Parathyroid adenoma (tissue), 2 donors: ENCODE measurements at regions not wholly inside any gene's neighbourhood (a gene's known extent, or its start where the extent isn't known, plus 50 kb on each side); places are given as distances from the start of the nearest gene placed in this dataset.

Source experiments
- H2AFZ ChIP-seq: fragments of 300-600 bp; sonication (generic); one replicate; pipeline ENCODE4 v1.7.0; 2017; ENCODE audit warnings: antibody characterized with exemption, mild to moderate bottlenecking
- H3K27ac ChIP-seq: fragments of 300-600 bp; sonication (generic); one replicate; pipeline ENCODE4 v1.7.0; 2017
- H3K27me3 ChIP-seq: fragments of 300-600 bp; sonication (generic); one replicate; pipeline ENCODE4 v1.7.0; 2017; ENCODE audit warnings: low read length; ENCODE audit not compliant: control insufficient read depth, insufficient read depth
- H3K36me3 ChIP-seq: fragments of 300-600 bp; sonication (generic); one replicate; pipeline ENCODE4 v1.7.0; 2017; ENCODE audit warnings: low read length; ENCODE audit not compliant: control insufficient read depth, insufficient read depth
- H3K4me1 ChIP-seq: fragments of 300-600 bp; sonication (generic); one replicate; pipeline ENCODE4 v1.7.0; 2017; ENCODE audit warnings: control low read depth
- H3K4me2 ChIP-seq: fragments of 300-600 bp; sonication (generic); one replicate; pipeline ENCODE4 v1.7.0; 2017; ENCODE audit warnings: low read length
- H3K4me3 ChIP-seq: fragments of 300-600 bp; sonication (generic); one replicate; pipeline ENCODE4 v1.7.0; 2017; ENCODE audit warnings: low read depth, low read length
- H3K79me2 ChIP-seq: fragments of 300-600 bp; sonication (generic); one replicate; pipeline ENCODE4 v1.7.0; 2017; ENCODE audit warnings: control low read depth
- H3K9ac ChIP-seq: fragments of 300-600 bp; sonication (generic); one replicate; pipeline ENCODE4 v1.7.0; 2017; ENCODE audit warnings: mild to moderate bottlenecking
- H3K9me3 ChIP-seq: fragments of 300-600 bp; sonication (generic); one replicate; pipeline ENCODE4 v1.7.0; 2017; ENCODE audit warnings: low read length; ENCODE audit not compliant: control insufficient read depth
- CTCF ChIP-seq: fragments of 300-600 bp; sonication (generic); IDR thresholded peaks from one replicate; pipeline ENCODE4 v1.7.0; 2017; ENCODE audit warnings: antibody characterized with exemption, mild to moderate bottlenecking
- donor health status: primary hyperparathyroidism.

GRCh38 chr1:168435439-168435838, 108.4 kb downstream of the XCL2 start:
- Histone ChIP-seq H3K27me3 (no peaks in the 10 kb centered on the region), H3K27ac (no peak overlapping the region), H3K79me2 (no peaks in the 10 kb centered on the region), H3K9ac (no peak overlapping the region), H3K4me1 (no peaks in the 10 kb centered on the region), H3K36me3 (no peaks in the 10 kb centered on the region), H3K4me3 (no peak overlapping the region), H2AFZ (no peak overlapping the region), H3K4me2 (no peak overlapping the region), H3K9me3 (no peaks in the 10 kb centered on the region)
- no peak for TF ChIP-seq CTCF

GRCh38 chr1:168433238-168433637, 110.6 kb downstream of the XCL2 start:
- no peaks in the 10 kb centered on the region for H3K9me3 ChIP-seq
- no peaks in the 10 kb centered on the region for H3K79me2 ChIP-seq
- H2AFZ ChIP-seq = no peak overlapping the region
- H3K36me3 ChIP-seq = no peaks in the 10 kb centered on the region
- H3K9ac ChIP-seq = no peak overlapping the region
- no peak overlapping the region for H3K27ac ChIP-seq
- no peak for TF ChIP-seq CTCF
- no peaks in the 10 kb centered on the region for H3K4me1 ChIP-seq
- no peaks in the 10 kb centered on the region for H3K27me3 ChIP-seq
- no peak overlapping the region for H3K4me2 ChIP-seq
- H3K4me3 ChIP-seq = no peak overlapping the region

GRCh38 chr1:168431882-168432281, 111.9 kb downstream of the XCL2 start:
- H3K4me3 ChIP-seq = no peak overlapping the region
- TF ChIP-seq CTCF = no peak
- no peak overlapping the region for H3K27ac ChIP-seq
- no peaks in the 10 kb centered on the region for H3K36me3 ChIP-seq
- H3K27me3 ChIP-seq = no peaks in the 10 kb centered on the region
- no peak overlapping the region for H3K9ac ChIP-seq
- H3K79me2 ChIP-seq = no peaks in the 10 kb centered on the region
- no peak overlapping the region for H3K4me2 ChIP-seq
- H2AFZ ChIP-seq = no peak overlapping the region
- H3K4me1 ChIP-seq = no peaks in the 10 kb centered on the region
- no peaks in the 10 kb centered on the region for H3K9me3 ChIP-seq

- Histone ChIP-seq H3K4me1 (no peaks in the 10 kb centered on the region), H2AFZ (no peak overlapping the region), H3K27me3 (no peaks in the 10 kb centered on the region), H3K9ac (no peak overlapping the region), H3K9me3 (no peaks in the 10 kb centered on the region), H3K4me3 (no peak overlapping the region), H3K36me3 (no peaks in the 10 kb centered on the region), H3K27ac (no peak overlapping the region), H3K4me2 (no peak overlapping the region), H3K79me2 (no peaks in the 10 kb centered on the region)
- TF ChIP-seq CTCF = no peak
These were observed 113.5 kb downstream of the XCL2 start for GRCh38 chr1:168430321-168430720.

- Histone ChIP-seq H3K79me2 (no peaks in the 10 kb centered on the region), H3K4me2 (no peak overlapping the region), H3K27ac (no peak overlapping the region), H3K9ac (no peak overlapping the region), H2AFZ (no peak overlapping the region), H3K4me1 (no peaks in the 10 kb centered on the region), H3K4me3 (no peak overlapping the region), H3K36me3 (no peaks in the 10 kb centered on the region), H3K9me3 (no peaks in the 10 kb centered on the region), H3K27me3 (no peaks in the 10 kb centered on the region)
- TF ChIP-seq CTCF = no peak
These were observed 115.6 kb downstream of the XCL2 start for GRCh38 chr1:168428063-168428731.
